ENCODE measurements at regions not wholly inside any gene's neighbourhood (a gene's known extent, or its start where the extent isn't known, plus 50 kb on each side); places are given as distances from the start of the nearest gene placed in this dataset.

GRCh38 chr2:62425684-62426083 is 80.3 kb downstream of the TMEM17 start:
- Histone ChIP-seq H3K27ac (no peak overlapping the region), H3K4me3 (no peak overlapping the region), H3K9me3 (no peaks in the 10 kb centered on the region), H3K4me1 (ENCODE audit: control insufficient read depth in 1 of 2, low read depth in 2 of 2) (no peaks in the 10 kb centered on the region), H3K27me3 (replicated peaks; ENCODE audit: insufficient read depth) (no peaks in the 10 kb centered on the region), H3K36me3 (no peaks in the 10 kb centered on the region)
- TF ChIP-seq CTCF (IDR thresholded peaks at IDR 0.05) = no peak
- ATAC-seq (ENCODE audit: insufficient number of reproducible peaks, low FRiP score, low read depth) (no peak), DNase-seq (ENCODE audit: low spot score) (no peak)

- ATAC-seq (ENCODE audit: insufficient number of reproducible peaks, low FRiP score, low read depth) = no peak
- H3K27ac ChIP-seq = no peak overlapping the region
- no peaks in the 10 kb centered on the region for H3K27me3 ChIP-seq (replicated peaks; ENCODE audit: insufficient read depth)
- TF ChIP-seq CTCF (IDR thresholded peaks at IDR 0.05) = no peak
- H3K36me3 ChIP-seq = no peaks in the 10 kb centered on the region
- DNase-seq (ENCODE audit: low spot score) = no peak
- no peak overlapping the region for H3K4me3 ChIP-seq
- no peaks in the 10 kb centered on the region for H3K9me3 ChIP-seq
- no peaks in the 10 kb centered on the region for H3K4me1 ChIP-seq (ENCODE audit: control insufficient read depth in 1 of 2, low read depth in 2 of 2)
Observed at GRCh38 chr2:62424899-62425298, 81.1 kb downstream of the TMEM17 start.

- DNase-seq (ENCODE audit: low spot score) = no peak
- Histone ChIP-seq H3K4me3 (no peak overlapping the region), H3K4me1 (ENCODE audit: control insufficient read depth in 1 of 2, low read depth in 2 of 2) (no peaks in the 10 kb centered on the region), H3K36me3 (no peaks in the 10 kb centered on the region), H3K9me3 (no peaks in the 10 kb centered on the region), H3K27me3 (replicated peaks; ENCODE audit: insufficient read depth) (no peaks in the 10 kb centered on the region), H3K27ac (no peak overlapping the region)
- no peak for ATAC-seq (ENCODE audit: insufficient number of reproducible peaks, low FRiP score, low read depth)
- TF ChIP-seq CTCF (IDR thresholded peaks at IDR 0.05) = no peak
Observed at GRCh38 chr2:62423883-62424458, 82.0 kb downstream of the TMEM17 start.

GRCh38 chr2:62423235-62423634 is 82.8 kb downstream of the TMEM17 start:
- no peak for DNase-seq (ENCODE audit: low spot score)
- no peak for TF ChIP-seq CTCF (IDR thresholded peaks at IDR 0.05)
- ATAC-seq (ENCODE audit: insufficient number of reproducible peaks, low FRiP score, low read depth) = no peak

GRCh38 chr2:62415518-62415917 is 90.5 kb downstream of the TMEM17 start:
- TF ChIP-seq CTCF (IDR thresholded peaks at IDR 0.05) = no peak
- H3K4me1 ChIP-seq (ENCODE audit: control insufficient read depth in 1 of 2, low read depth in 2 of 2) = peaks cover 10 to 15% of the 10 kb centered on the region in 2 donors
- no peaks in the 10 kb centered on the region for H3K9me3 ChIP-seq
- H3K27ac ChIP-seq = no peak overlapping the region
- no peaks in the 10 kb centered on the region for H3K36me3 ChIP-seq
- ATAC-seq (ENCODE audit: insufficient number of reproducible peaks, low FRiP score, low read depth) (no peak), DNase-seq (ENCODE audit: low spot score) (no peak)
- no peak overlapping the region for H3K4me3 ChIP-seq
- no peaks in the 10 kb centered on the region for H3K27me3 ChIP-seq (replicated peaks; ENCODE audit: insufficient read depth)

More at GRCh38 chr2:62423235-62423634, 82.8 kb downstream of the TMEM17 start:
- no peak overlapping the region for H3K4me3 ChIP-seq
- no peaks in the 10 kb centered on the region for H3K4me1 ChIP-seq (ENCODE audit: control insufficient read depth in 1 of 2, low read depth in 2 of 2)
- H3K36me3 ChIP-seq = no peaks in the 10 kb centered on the region
- no peaks in the 10 kb centered on the region for H3K27me3 ChIP-seq (replicated peaks; ENCODE audit: insufficient read depth)
- no peaks in the 10 kb centered on the region for H3K9me3 ChIP-seq
- H3K27ac ChIP-seq = no peak overlapping the region

Measured in thoracic aorta (tissue), 2 donors.